SK-N-SH treated with all-trans-retinoic acid at 6 μM for 48 hours (cell line): ENCODE measurements at regions not wholly inside any gene's neighbourhood (a gene's known extent, or its start where the extent isn't known, plus 50 kb on each side); places are given as distances from the start of the nearest gene placed in this dataset.

ENCODE experiments used
- ATAC-seq: fragments of 200-7000 bp; cut with Tn5 transposase; 3 replicates; pipeline ENCODE4 v1.9.1; 2020; ENCODE audit warnings: mild to moderate bottlenecking, moderate library complexity
- ARNTL ChIP-seq: fragments of 450-650 bp; formaldehyde crosslinking; IDR thresholded peaks from 2 replicates; pipeline ENCODE4 v1.5.0; 2020; ENCODE audit warnings: low read depth, mild to moderate bottlenecking, moderate library complexity, borderline replicate concordance
- BACH2 ChIP-seq: fragments of 250-450 bp; sonication (Bioruptor Pico); IDR thresholded peaks from 2 replicates; pipeline ENCODE4 v1.9.0; 2021; ENCODE audit warnings: mild to moderate bottlenecking, borderline replicate concordance
- CSDC2 ChIP-seq: fragments of 250-450 bp; sonication (Bioruptor Pico); IDR thresholded peaks from 2 replicates; pipeline ENCODE4 v1.5.0; 2020; ENCODE audit warnings: mild to moderate bottlenecking, moderate library complexity
- ESRRG ChIP-seq: fragments of 250-450 bp; sonication (Bioruptor Pico); IDR thresholded peaks from 2 replicates; pipeline ENCODE4 v1.6.1; 2021; ENCODE audit warnings: mild to moderate bottlenecking
- GLIS3 ChIP-seq: fragments of 250-450 bp; sonication (Bioruptor Pico); IDR thresholded peaks from 2 replicates; pipeline ENCODE4 v1.5.0; 2020; ENCODE audit warnings: mild to moderate bottlenecking, moderate library complexity
- ISL1 ChIP-seq: fragments of 250-450 bp; sonication (Bioruptor Pico); IDR thresholded peaks from 2 replicates; pipeline ENCODE4 v2.1.2; 2022; ENCODE audit warnings: mild to moderate bottlenecking, moderate library complexity
- OSR1 ChIP-seq: fragments of 250-450 bp; sonication (Bioruptor Pico); IDR thresholded peaks from 2 replicates; pipeline ENCODE4 v1.8.0; 2022; ENCODE audit warnings: moderate library complexity, mild to moderate bottlenecking, inconsistent platforms
- RARB ChIP-seq: fragments of 250-450 bp; sonication (Bioruptor Pico); IDR thresholded peaks from 2 replicates; pipeline ENCODE4 v1.8.0; 2021; ENCODE audit warnings: mild to moderate bottlenecking, moderate library complexity
- SNAI2 ChIP-seq: fragments of 250-450 bp; sonication (Bioruptor Pico); IDR thresholded peaks from 2 replicates; pipeline ENCODE4 v1.5.0; 2020; ENCODE audit warnings: mild to moderate bottlenecking, moderate library complexity
- TCF4 ChIP-seq: fragments of 250-450 bp; sonication (Bioruptor Pico); IDR thresholded peaks from 2 replicates; pipeline ENCODE4 v1.8.0; 2021; ENCODE audit warnings: mild to moderate bottlenecking, moderate library complexity, borderline replicate concordance
- TOX ChIP-seq: fragments of 250-450 bp; sonication (Bioruptor Pico); IDR thresholded peaks from 2 replicates; pipeline ENCODE4 v1.8.0; 2021; ENCODE audit warnings: mild to moderate bottlenecking, moderate library complexity, borderline replicate concordance
- ZFP3 ChIP-seq: fragments of 250-450 bp; sonication (Bioruptor Pico); IDR thresholded peaks from 2 replicates; pipeline ENCODE4 v1.5.0; 2020; ENCODE audit warnings: mild to moderate bottlenecking, moderate library complexity
- ZFP30 ChIP-seq: fragments of 450-650 bp; formaldehyde crosslinking; IDR thresholded peaks from 2 replicates; pipeline ENCODE4 v1.5.0; 2022; ENCODE audit warnings: mild to moderate bottlenecking, moderate library complexity
- ZNF565 ChIP-seq: fragments of 450-650 bp; formaldehyde crosslinking; conservative IDR thresholded peaks from 2 replicates; pipeline ENCODE4 v1.5.0; 2020; ENCODE audit warnings: low read depth, mild to moderate bottlenecking, moderate library complexity
- ZNF70 ChIP-seq: fragments of 450-650 bp; formaldehyde crosslinking; IDR thresholded peaks from 2 replicates; pipeline ENCODE4 v1.5.0; 2020; ENCODE audit warnings: mild to moderate bottlenecking, moderate library complexity
- ZNF8 ChIP-seq: fragments of 450-650 bp; formaldehyde crosslinking; IDR thresholded peaks from 2 replicates; pipeline ENCODE4 v1.5.0; 2020; ENCODE audit warnings: mild to moderate bottlenecking, moderate library complexity
- TF ChIP-seq, protein P1 (sequence below): fragments of 250-450 bp; sonication (Bioruptor Pico); IDR thresholded peaks from 2 replicates; pipeline ENCODE4 v1.5.1; 2020; ENCODE audit warnings: low read depth, mild to moderate bottlenecking, moderate library complexity
- TF ChIP-seq, protein P2 (sequence below): fragments of 250-450 bp; sonication (Bioruptor Pico); IDR thresholded peaks from 2 replicates; pipeline ENCODE4 v1.8.0; 2020; ENCODE audit warnings: mild to moderate bottlenecking, moderate library complexity, borderline replicate concordance
- TF ChIP-seq, protein P3 (sequence below): fragments of 250-450 bp; sonication (Bioruptor Pico); IDR thresholded peaks from 2 replicates; pipeline ENCODE4 v1.8.0; 2021; ENCODE audit warnings: low read depth, mild to moderate bottlenecking, moderate library complexity, borderline replicate concordance
- TF ChIP-seq, protein P4 (sequence below): fragments of 250-450 bp; sonication (Bioruptor Pico); IDR thresholded peaks from 2 replicates; pipeline ENCODE4 v1.5.1; 2021; ENCODE audit warnings: mild to moderate bottlenecking, moderate library complexity
- TF ChIP-seq, protein P5 (sequence below): fragments of 250-450 bp; sonication (Bioruptor Pico); IDR thresholded peaks from 2 replicates; pipeline ENCODE4 v1.5.0; 2020; ENCODE audit warnings: mild to moderate bottlenecking, moderate library complexity

DNA sequence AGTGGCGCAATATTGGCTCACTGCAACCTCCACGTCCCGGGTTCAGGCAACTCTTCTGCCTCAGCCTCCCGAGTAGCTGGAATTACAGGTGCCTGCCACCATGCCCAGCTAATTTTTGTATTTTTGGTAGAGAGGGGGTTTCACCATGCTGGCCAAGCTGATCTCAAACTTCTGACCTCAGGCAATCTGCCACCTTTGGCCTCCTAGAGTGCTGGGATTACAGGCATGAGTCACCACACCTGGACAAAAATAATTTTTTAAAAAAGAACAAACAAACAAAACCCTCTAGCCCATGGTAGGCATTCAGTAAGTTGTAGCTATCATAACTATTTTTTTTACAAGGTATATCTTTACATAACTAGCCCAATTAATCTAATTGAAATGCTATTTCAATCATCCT is 73.9 kb upstream of the CAPRIN1 start:
- ATAC-seq: no peak
- TF ChIP-seq TCF4 (CRISPR knock-in tag) (no peak), GLIS3 (CRISPR knock-in tag) (no peak), RARB (no peak), ISL1 (CRISPR knock-in tag) (no peak), SNAI2 (CRISPR knock-in tag) (no peak), CSDC2 (CRISPR knock-in tag) (no peak), OSR1 (no peak), ZNF565 (CRISPR knock-in tag) (no peak), ZNF70 (CRISPR knock-in tag) (no peak), BACH2 (CRISPR knock-in tag) (no peak), ARNTL (CRISPR knock-in tag) (no peak)
- TF ChIP-seq, protein P1, sequence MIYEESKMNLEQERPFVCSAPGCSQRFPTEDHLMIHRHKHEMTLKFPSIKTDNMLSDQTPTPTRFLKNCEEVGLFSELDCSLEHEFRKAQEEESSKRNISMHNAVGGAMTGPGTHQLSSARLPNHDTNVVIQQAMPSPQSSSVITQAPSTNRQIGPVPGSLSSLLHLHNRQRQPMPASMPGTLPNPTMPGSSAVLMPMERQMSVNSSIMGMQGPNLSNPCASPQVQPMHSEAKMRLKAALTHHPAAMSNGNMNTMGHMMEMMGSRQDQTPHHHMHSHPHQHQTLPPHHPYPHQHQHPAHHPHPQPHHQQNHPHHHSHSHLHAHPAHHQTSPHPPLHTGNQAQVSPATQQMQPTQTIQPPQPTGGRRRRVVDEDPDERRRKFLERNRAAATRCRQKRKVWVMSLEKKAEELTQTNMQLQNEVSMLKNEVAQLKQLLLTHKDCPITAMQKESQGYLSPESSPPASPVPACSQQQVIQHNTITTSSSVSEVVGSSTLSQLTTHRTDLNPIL (CRISPR knock-in tag): no peak
- TF ChIP-seq, protein P2, sequence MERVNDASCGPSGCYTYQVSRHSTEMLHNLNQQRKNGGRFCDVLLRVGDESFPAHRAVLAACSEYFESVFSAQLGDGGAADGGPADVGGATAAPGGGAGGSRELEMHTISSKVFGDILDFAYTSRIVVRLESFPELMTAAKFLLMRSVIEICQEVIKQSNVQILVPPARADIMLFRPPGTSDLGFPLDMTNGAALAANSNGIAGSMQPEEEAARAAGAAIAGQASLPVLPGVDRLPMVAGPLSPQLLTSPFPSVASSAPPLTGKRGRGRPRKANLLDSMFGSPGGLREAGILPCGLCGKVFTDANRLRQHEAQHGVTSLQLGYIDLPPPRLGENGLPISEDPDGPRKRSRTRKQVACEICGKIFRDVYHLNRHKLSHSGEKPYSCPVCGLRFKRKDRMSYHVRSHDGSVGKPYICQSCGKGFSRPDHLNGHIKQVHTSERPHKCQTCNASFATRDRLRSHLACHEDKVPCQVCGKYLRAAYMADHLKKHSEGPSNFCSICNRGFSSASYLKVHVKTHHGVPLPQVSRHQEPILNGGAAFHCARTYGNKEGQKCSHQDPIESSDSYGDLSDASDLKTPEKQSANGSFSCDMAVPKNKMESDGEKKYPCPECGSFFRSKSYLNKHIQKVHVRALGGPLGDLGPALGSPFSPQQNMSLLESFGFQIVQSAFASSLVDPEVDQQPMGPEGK (CRISPR knock-in tag): no peak
- TF ChIP-seq, protein P3, sequence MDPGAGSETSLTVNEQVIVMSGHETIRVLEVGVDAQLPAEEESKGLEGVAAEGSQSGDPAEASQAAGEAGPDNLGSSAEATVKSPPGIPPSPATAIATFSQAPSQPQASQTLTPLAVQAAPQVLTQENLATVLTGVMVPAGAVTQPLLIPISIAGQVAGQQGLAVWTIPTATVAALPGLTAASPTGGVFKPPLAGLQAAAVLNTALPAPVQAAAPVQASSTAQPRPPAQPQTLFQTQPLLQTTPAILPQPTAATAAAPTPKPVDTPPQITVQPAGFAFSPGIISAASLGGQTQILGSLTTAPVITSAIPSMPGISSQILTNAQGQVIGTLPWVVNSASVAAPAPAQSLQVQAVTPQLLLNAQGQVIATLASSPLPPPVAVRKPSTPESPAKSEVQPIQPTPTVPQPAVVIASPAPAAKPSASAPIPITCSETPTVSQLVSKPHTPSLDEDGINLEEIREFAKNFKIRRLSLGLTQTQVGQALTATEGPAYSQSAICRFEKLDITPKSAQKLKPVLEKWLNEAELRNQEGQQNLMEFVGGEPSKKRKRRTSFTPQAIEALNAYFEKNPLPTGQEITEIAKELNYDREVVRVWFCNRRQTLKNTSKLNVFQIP (CRISPR knock-in tag): no peak
- TF ChIP-seq, all 23 proteins: peak for 0

DNA sequence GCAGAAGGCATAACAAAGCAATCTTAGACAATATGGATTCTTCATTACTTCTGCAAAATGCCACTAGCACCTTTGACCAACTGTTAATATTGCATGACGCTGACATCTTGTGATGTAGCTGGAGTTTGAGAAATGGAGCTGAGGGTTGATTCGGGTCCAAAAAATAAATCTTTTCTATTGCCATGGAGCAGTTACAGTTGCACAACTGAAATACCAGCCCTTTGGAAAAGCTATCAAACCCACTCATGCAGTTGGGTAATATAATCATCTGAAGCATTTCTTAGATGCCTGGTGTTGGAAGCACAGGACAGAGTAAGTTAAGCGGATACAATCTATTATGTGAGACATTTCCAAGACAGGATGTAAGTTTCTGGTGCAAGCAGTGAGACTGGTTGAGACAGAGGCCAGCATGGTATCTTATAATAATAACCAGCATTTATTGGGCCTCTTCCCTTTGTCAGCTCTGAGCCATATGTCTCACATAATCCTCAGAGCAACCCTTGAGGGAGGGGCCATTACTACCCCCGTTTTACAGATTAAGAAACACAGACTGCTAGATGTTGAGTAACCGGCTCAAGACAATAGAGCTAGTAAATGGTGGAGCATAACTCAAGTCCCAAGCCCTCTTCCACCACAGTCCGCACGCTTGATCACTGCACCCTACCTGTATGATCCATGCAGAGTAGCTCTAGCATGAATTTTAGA is 74.9 kb upstream of the CAPRIN1 start:
- TF ChIP-seq ZFP30 (CRISPR knock-in tag) (no peak), SNAI2 (CRISPR knock-in tag) (no peak), ESRRG (CRISPR knock-in tag) (no peak), BACH2 (CRISPR knock-in tag) (no peak), CSDC2 (CRISPR knock-in tag) (no peak), ARNTL (CRISPR knock-in tag) (no peak), TOX (CRISPR knock-in tag) (no peak), ZNF565 (CRISPR knock-in tag) (no peak), ZFP3 (CRISPR knock-in tag) (no peak), ZNF8 (no peak)
- TF ChIP-seq, protein P4, sequence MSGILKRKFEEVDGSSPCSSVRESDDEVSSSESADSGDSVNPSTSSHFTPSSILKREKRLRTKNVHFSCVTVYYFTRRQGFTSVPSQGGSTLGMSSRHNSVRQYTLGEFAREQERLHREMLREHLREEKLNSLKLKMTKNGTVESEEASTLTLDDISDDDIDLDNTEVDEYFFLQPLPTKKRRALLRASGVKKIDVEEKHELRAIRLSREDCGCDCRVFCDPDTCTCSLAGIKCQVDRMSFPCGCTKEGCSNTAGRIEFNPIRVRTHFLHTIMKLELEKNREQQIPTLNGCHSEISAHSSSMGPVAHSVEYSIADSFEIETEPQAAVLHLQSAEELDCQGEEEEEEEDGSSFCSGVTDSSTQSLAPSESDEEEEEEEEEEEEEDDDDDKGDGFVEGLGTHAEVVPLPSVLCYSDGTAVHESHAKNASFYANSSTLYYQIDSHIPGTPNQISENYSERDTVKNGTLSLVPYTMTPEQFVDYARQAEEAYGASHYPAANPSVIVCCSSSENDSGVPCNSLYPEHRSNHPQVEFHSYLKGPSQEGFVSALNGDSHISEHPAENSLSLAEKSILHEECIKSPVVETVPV (CRISPR knock-in tag): no peak
- TF ChIP-seq, protein P2 (CRISPR knock-in tag): no peak
- TF ChIP-seq, protein P3 (CRISPR knock-in tag): no peak
- TF ChIP-seq, protein P5, sequence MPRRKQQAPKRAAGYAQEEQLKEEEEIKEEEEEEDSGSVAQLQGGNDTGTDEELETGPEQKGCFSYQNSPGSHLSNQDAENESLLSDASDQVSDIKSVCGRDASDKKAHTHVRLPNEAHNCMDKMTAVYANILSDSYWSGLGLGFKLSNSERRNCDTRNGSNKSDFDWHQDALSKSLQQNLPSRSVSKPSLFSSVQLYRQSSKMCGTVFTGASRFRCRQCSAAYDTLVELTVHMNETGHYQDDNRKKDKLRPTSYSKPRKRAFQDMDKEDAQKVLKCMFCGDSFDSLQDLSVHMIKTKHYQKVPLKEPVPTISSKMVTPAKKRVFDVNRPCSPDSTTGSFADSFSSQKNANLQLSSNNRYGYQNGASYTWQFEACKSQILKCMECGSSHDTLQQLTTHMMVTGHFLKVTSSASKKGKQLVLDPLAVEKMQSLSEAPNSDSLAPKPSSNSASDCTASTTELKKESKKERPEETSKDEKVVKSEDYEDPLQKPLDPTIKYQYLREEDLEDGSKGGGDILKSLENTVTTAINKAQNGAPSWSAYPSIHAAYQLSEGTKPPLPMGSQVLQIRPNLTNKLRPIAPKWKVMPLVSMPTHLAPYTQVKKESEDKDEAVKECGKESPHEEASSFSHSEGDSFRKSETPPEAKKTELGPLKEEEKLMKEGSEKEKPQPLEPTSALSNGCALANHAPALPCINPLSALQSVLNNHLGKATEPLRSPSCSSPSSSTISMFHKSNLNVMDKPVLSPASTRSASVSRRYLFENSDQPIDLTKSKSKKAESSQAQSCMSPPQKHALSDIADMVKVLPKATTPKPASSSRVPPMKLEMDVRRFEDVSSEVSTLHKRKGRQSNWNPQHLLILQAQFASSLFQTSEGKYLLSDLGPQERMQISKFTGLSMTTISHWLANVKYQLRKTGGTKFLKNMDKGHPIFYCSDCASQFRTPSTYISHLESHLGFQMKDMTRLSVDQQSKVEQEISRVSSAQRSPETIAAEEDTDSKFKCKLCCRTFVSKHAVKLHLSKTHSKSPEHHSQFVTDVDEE (CRISPR knock-in tag): no peak
- ATAC-seq: no peak
